ENCODE measurements at regions not wholly inside any gene's neighbourhood (a gene's known extent, or its start where the extent isn't known, plus 50 kb on each side); places are given as distances from the start of the nearest gene placed in this dataset.

- Mint-ChIP-seq H3K4me1 (no peaks in the 10 kb centered on the region), H3K4me3 (no peak overlapping the region), H3K27ac (no peak overlapping the region), H3K9me3 (ENCODE audit: insufficient read depth) (peaks cover under 1% of the 10 kb centered on the region), H3K27me3 (no peaks in the 10 kb centered on the region)
- no peaks in the 10 kb centered on the region for H3K27me3 ChIP-seq (replicated peaks in 1 of 4; ENCODE audit: control extremely low read depth in 1 of 4, control insufficient read depth in 3 of 4, insufficient read depth in 4 of 4, low read length in 3 of 4)
- WGBS (ENCODE audit: insufficient coverage), result 100% methylated on average over 1 of the region's 3 CpGs
- no peak overlapping the region for H3K27ac ChIP-seq (ENCODE audit: low read length in 2 of 2)
- ATAC-seq (ENCODE audit: low read depth) (no peak), DNase-seq (no peak)
- H3K4me1 ChIP-seq (ENCODE audit: control insufficient read depth in 2 of 2, insufficient read depth in 2 of 2, low read length in 2 of 2), result no peaks in the 10 kb centered on the region
- no peaks in the 10 kb centered on the region for H3K79me2 ChIP-seq (ENCODE audit: control insufficient read depth, insufficient read depth, low read length)
- peaks cover 0 to 3% (median 0%) of the 10 kb centered on the region in 3 donors for H3K9me3 ChIP-seq (ENCODE audit: control extremely low read depth in 1 of 3, control insufficient read depth in 2 of 3, insufficient read depth in 1 of 3, low read length in 2 of 3)
- H2AFZ ChIP-seq (ENCODE audit: insufficient read depth, low read depth, low read length, poor library complexity, severe bottlenecking), result no peak overlapping the region
- POLR2A ChIA-PET, result no interaction called here
- no peak overlapping the region for H3K9ac ChIP-seq (ENCODE audit: low read length)
- no peaks in the 10 kb centered on the region for H4K20me1 ChIP-seq (ENCODE audit: control insufficient read depth, insufficient read depth, low read length, poor library complexity, severe bottlenecking)
- CTCF ChIA-PET, result no interaction called here
- TF ChIP-seq EZH2 (IDR thresholded peaks at IDR 0.05; ENCODE audit: borderline replicate concordance, insufficient read depth, low read depth, low read length, poor library complexity, severe bottlenecking), result no peak
- TF ChIP-seq, protein P1, sequence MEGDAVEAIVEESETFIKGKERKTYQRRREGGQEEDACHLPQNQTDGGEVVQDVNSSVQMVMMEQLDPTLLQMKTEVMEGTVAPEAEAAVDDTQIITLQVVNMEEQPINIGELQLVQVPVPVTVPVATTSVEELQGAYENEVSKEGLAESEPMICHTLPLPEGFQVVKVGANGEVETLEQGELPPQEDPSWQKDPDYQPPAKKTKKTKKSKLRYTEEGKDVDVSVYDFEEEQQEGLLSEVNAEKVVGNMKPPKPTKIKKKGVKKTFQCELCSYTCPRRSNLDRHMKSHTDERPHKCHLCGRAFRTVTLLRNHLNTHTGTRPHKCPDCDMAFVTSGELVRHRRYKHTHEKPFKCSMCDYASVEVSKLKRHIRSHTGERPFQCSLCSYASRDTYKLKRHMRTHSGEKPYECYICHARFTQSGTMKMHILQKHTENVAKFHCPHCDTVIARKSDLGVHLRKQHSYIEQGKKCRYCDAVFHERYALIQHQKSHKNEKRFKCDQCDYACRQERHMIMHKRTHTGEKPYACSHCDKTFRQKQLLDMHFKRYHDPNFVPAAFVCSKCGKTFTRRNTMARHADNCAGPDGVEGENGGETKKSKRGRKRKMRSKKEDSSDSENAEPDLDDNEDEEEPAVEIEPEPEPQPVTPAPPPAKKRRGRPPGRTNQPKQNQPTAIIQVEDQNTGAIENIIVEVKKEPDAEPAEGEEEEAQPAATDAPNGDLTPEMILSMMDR (IDR thresholded peaks at IDR 0.05), result no peak
- no peak overlapping the region for H3K4me3 ChIP-seq (ENCODE audit: control extremely low read depth in 1 of 5, extremely low read depth in 1 of 5, insufficient read depth in 1 of 5, low read depth in 2 of 5, low read length in 4 of 5)
- intact Hi-C loops (cut with micrococcal nuclease), result no loop called here
- no peaks in the 10 kb centered on the region for H3K36me3 ChIP-seq (replicated peaks in 1 of 2; ENCODE audit: control extremely low read depth in 1 of 2, control insufficient read depth in 1 of 2, extremely low read depth in 1 of 2, insufficient read depth in 2 of 2, low read length in 1 of 2)
- no peak overlapping the region for H3K4me2 ChIP-seq (replicated peaks; ENCODE audit: low read depth, low read length, poor library complexity, severe bottlenecking)
Observed at GRCh38 chr2:107407017-107407416, 419.7 kb upstream of the RGPD4 start.

DNA sequence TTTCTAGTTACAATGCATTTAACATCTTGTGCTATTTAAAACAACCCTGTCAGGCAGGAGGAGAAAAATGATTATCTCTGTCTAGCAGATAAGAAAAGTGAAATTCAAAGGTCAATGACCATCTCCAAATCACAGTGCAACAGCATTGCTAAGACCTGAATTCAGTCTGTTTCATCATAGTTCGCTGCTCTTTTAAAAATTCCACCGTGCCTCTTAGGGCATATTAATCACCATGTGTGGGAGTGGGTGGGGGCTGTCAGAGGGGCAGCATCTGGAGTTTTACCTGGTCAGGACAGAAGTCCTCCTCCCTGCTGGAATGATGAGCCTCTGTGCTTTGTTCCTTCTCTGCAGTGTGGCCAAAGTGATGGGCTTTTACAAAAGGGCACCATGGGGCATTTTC, 418.7 kb upstream of the RGPD4 start:
- DNase-seq (no peak), ATAC-seq (ENCODE audit: low read depth) (no peak)
- Histone ChIP-seq H3K4me3 (ENCODE audit: control extremely low read depth in 1 of 5, extremely low read depth in 1 of 5, insufficient read depth in 1 of 5, low read depth in 2 of 5, low read length in 4 of 5) (no peak overlapping the region), H3K4me2 (replicated peaks; ENCODE audit: low read depth, low read length, poor library complexity, severe bottlenecking) (no peak overlapping the region), H4K20me1 (ENCODE audit: control insufficient read depth, insufficient read depth, low read length, poor library complexity, severe bottlenecking) (no peaks in the 10 kb centered on the region), H3K27ac (ENCODE audit: low read length in 2 of 2) (no peak overlapping the region), H2AFZ (ENCODE audit: insufficient read depth, low read depth, low read length, poor library complexity, severe bottlenecking) (no peak overlapping the region), H3K4me1 (ENCODE audit: control insufficient read depth in 2 of 2, insufficient read depth in 2 of 2, low read length in 2 of 2) (no peaks in the 10 kb centered on the region), H3K9ac (ENCODE audit: low read length) (no peak overlapping the region), H3K36me3 (replicated peaks in 1 of 2; ENCODE audit: control extremely low read depth in 1 of 2, control insufficient read depth in 1 of 2, extremely low read depth in 1 of 2, insufficient read depth in 2 of 2, low read length in 1 of 2) (no peaks in the 10 kb centered on the region), H3K27me3 (replicated peaks in 1 of 4; ENCODE audit: control extremely low read depth in 1 of 4, control insufficient read depth in 3 of 4, insufficient read depth in 4 of 4, low read length in 3 of 4) (no peaks in the 10 kb centered on the region), H3K79me2 (ENCODE audit: control insufficient read depth, insufficient read depth, low read length) (no peaks in the 10 kb centered on the region), H3K9me3 (ENCODE audit: control extremely low read depth in 1 of 3, control insufficient read depth in 2 of 3, insufficient read depth in 1 of 3, low read length in 2 of 3) (peaks cover 0 to 3% (median 0%) of the 10 kb centered on the region in 3 donors)
- Mint-ChIP-seq H3K27ac (no peak overlapping the region), H3K9me3 (ENCODE audit: insufficient read depth) (peaks cover 2% of the 10 kb centered on the region), H3K4me1 (no peaks in the 10 kb centered on the region), H3K4me3 (no peak overlapping the region), H3K27me3 (no peaks in the 10 kb centered on the region)
- intact Hi-C loops (cut with micrococcal nuclease), result no loop called here
- TF ChIP-seq EZH2 (IDR thresholded peaks at IDR 0.05; ENCODE audit: borderline replicate concordance, insufficient read depth, low read depth, low read length, poor library complexity, severe bottlenecking), result no peak
- TF ChIP-seq, protein P1 (IDR thresholded peaks at IDR 0.05), result no peak
- ChIA-PET CTCF (no interaction called here), POLR2A (no interaction called here)
- WGBS (ENCODE audit: insufficient coverage), result 92% methylated on average over 2 of the region's 2 CpGs

Measured in B cell (primary cell).